GM23338 (cell line): ENCODE measurements at regions not wholly inside any gene's neighbourhood (a gene's known extent, or its start where the extent isn't known, plus 50 kb on each side); places are given as distances from the start of the nearest gene placed in this dataset.

ENCODE experiments used
- ATAC-seq: fragments of 200-7000 bp; cut with Tn5 transposase; 3 replicates; pipeline ENCODE4 v1.9.1; 2020
- DNase-seq: peaks from one replicate; pipeline ENCODE4 v3.0.0-alpha.2; 2015; ENCODE audit warnings: low spot score
- H2AFZ ChIP-seq: fragments of 200-600 bp; sonication (generic); 2 replicates; pipeline ENCODE4 v1.8.0; 2016; ENCODE audit warnings: antibody characterized with exemption, mild to moderate bottlenecking, moderate library complexity
- H3F3A ChIP-seq: fragments of 200-600 bp; sonication (generic); replicated peaks from 2 replicates; pipeline ENCODE4 v1.8.0; 2017; ENCODE audit warnings: antibody characterized with exemption, mixed run types, low read depth
- H3K27ac ChIP-seq: fragments of 200-600 bp; sonication (generic); 2 replicates; pipeline ENCODE4 v1.6.1; 2016; ENCODE audit warnings: low read depth
- H3K27me3 ChIP-seq: fragments of 200-600 bp; sonication (generic); 2 replicates; pipeline ENCODE4 v1.8.0; 2016; ENCODE audit warnings: mild to moderate bottlenecking, mixed run types, moderate library complexity; ENCODE audit not compliant: insufficient read depth
- H3K36me3 ChIP-seq: fragments of 200-600 bp; sonication (generic); 2 replicates; pipeline ENCODE4 v1.8.0; 2016; ENCODE audit warnings: mild to moderate bottlenecking; ENCODE audit not compliant: insufficient read depth
- H3K4me1 ChIP-seq: fragments of 200-600 bp; sonication (generic); 2 replicates; pipeline ENCODE4 v1.8.0; 2016; ENCODE audit warnings: mild to moderate bottlenecking, moderate library complexity; ENCODE audit not compliant: insufficient read depth
- H3K4me2 ChIP-seq: fragments of 200-600 bp; sonication (generic); 2 replicates; pipeline ENCODE4 v1.7.1; 2017; ENCODE audit warnings: mixed run types
- H3K4me3 ChIP-seq: fragments of 200-600 bp; sonication (generic); 2 replicates; pipeline ENCODE4 v1.6.1; 2016; ENCODE audit warnings: mixed run types
- H3K79me2 ChIP-seq: fragments of 200-600 bp; sonication (generic); replicated peaks from 2 replicates; pipeline ENCODE4 v1.8.0; 2017; ENCODE audit warnings: mild to moderate bottlenecking; ENCODE audit not compliant: insufficient read depth
- H3K9me2 ChIP-seq: fragments of 200-600 bp; sonication (generic); 2 replicates; pipeline ENCODE4 v1.8.0; 2017; ENCODE audit not compliant: insufficient read depth
- H4K20me1 ChIP-seq: fragments of 200-600 bp; sonication (generic); replicated peaks from 2 replicates; pipeline ENCODE4 v1.8.0; 2017; ENCODE audit warnings: mild to moderate bottlenecking; ENCODE audit not compliant: insufficient read depth
- H3K27ac Mint-ChIP-seq: 2 replicates; pipeline ENCODE4 v1.8.0; 2020; ENCODE audit warnings: inconsistent platforms, mild to moderate bottlenecking, moderate library complexity, mixed read lengths
- H3K27me3 Mint-ChIP-seq: 3 replicates; pipeline ENCODE4 v1.8.0; 2022; ENCODE audit warnings: low read depth, mild to moderate bottlenecking, moderate library complexity, mixed read lengths, inconsistent platforms; ENCODE audit not compliant: insufficient read depth, poor library complexity
- H3K36me3 Mint-ChIP-seq: 3 replicates; pipeline ENCODE4 v1.8.0; 2021; ENCODE audit warnings: low read depth, mild to moderate bottlenecking, inconsistent platforms, moderate library complexity, mixed read lengths
- H3K4me1 Mint-ChIP-seq: 3 replicates; pipeline ENCODE4 v1.8.0; 2020; ENCODE audit warnings: mild to moderate bottlenecking, inconsistent platforms, mixed read lengths
- H3K4me3 Mint-ChIP-seq: 3 replicates; pipeline ENCODE4 v1.8.0; 2021; ENCODE audit warnings: moderate library complexity, mild to moderate bottlenecking, inconsistent platforms, mixed read lengths
- H3K9me3 Mint-ChIP-seq: 3 replicates; pipeline ENCODE4 v1.8.0; 2020; ENCODE audit warnings: moderate library complexity, mild to moderate bottlenecking, inconsistent platforms, mixed read lengths
- CREB1 ChIP-seq: fragments of 250-450 bp; sonication (Bioruptor Pico); IDR thresholded peaks from 2 replicates; pipeline ENCODE4 v1.5.0; 2020; ENCODE audit warnings: low read depth, mild to moderate bottlenecking, moderate library complexity
- EZH2 ChIP-seq: fragments of 200-600 bp; sonication (generic); IDR thresholded peaks from one replicate; pipeline ENCODE4 v1.8.0; 2017; ENCODE audit warnings: antibody characterized with exemption, mild to moderate bottlenecking, low read depth; ENCODE audit not compliant: unreplicated experiment
- EZH2phosphoT487 ChIP-seq: fragments of 200-600 bp; sonication (generic); IDR thresholded peaks from one replicate; pipeline ENCODE4 v1.8.1; 2018; ENCODE audit warnings: antibody characterized with exemption; ENCODE audit not compliant: unreplicated experiment
- JUNB ChIP-seq: IDR thresholded peaks from one replicate; pipeline ENCODE4 v1.6.1; 2016; ENCODE audit warnings: antibody characterized with exemption; ENCODE audit not compliant: unreplicated experiment
- NANOG ChIP-seq: IDR thresholded peaks from 2 replicates; pipeline ENCODE4 v1.6.1; 2016; ENCODE audit warnings: antibody characterized with exemption, borderline replicate concordance
- POLR2AphosphoS5 ChIP-seq: IDR thresholded peaks from 2 replicates; pipeline ENCODE4 v1.6.1; 2016; ENCODE audit warnings: antibody characterized with exemption, low read depth
- STAT1 ChIP-seq: IDR thresholded peaks from one replicate; pipeline ENCODE4 v1.6.1; 2016; ENCODE audit warnings: antibody characterized with exemption; ENCODE audit not compliant: unreplicated experiment
- ZNF114 ChIP-seq: fragments of 250-450 bp; sonication (Bioruptor Pico); IDR thresholded peaks from 2 replicates; pipeline ENCODE4 v1.5.0; 2020; ENCODE audit warnings: mild to moderate bottlenecking, moderate library complexity
- ZNF331 ChIP-seq: fragments of 250-450 bp; sonication (Bioruptor Pico); IDR thresholded peaks from 2 replicates; pipeline ENCODE4 v1.5.0; 2020; ENCODE audit warnings: low read depth, mild to moderate bottlenecking, moderate library complexity
- TF ChIP-seq, protein P1 (sequence below): fragments of 250-450 bp; sonication (Bioruptor Pico); IDR thresholded peaks from 2 replicates; pipeline ENCODE4 v1.5.0; 2020; ENCODE audit warnings: mild to moderate bottlenecking, moderate library complexity
- TF ChIP-seq, protein P2 (sequence below), 2 experiments: fragments of 200-600 bp in 1 of 2; sonication (generic) in 1 of 2; conservative IDR thresholded peaks; 2 replicates each; pipeline versions ENCODE4 v1.5.1 to v1.6.1; 2016 to 2017; ENCODE audit warnings: antibody characterized with exemption in 2 of 2, low read depth in 2 of 2, mild to moderate bottlenecking in 2 of 2, moderate library complexity in 1 of 2
- TF ChIP-seq, protein P3 (sequence below): IDR thresholded peaks from one replicate; pipeline ENCODE4 v1.6.1; 2018; ENCODE audit warnings: antibody characterized with exemption; ENCODE audit not compliant: unreplicated experiment

DNA sequence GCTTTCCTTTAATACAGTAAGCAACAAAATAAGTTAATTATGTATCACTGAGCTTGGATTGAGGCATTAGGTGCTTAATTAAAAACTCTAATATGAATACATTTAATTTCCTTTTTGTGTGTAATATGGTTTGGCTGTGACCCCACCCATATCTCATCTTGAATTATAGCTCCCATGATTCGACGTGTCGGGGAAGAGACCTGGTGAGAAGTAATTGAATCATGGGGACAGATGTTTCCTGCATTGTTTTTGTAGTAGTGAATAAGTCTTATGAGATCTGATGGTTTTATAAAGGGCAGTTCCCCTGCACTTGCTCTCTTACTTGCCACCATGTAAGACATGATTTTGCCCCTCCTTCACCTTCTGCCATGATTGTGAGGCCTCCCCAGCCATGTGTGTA lies 325.4 kb upstream of the CDH7 start:
- Histone ChIP-seq H3K4me3 (no peak overlapping the region), H3K4me2 (no peak overlapping the region), H3K36me3 (no peaks in the 10 kb centered on the region), H3F3A (no peaks in the 10 kb centered on the region), H3K9me2 (no peaks in the 10 kb centered on the region), H3K79me2 (no peaks in the 10 kb centered on the region), H4K20me1 (no peaks in the 10 kb centered on the region), H3K27me3 (no peaks in the 10 kb centered on the region), H3K4me1 (no peaks in the 10 kb centered on the region), H3K27ac (no peak overlapping the region), H2AFZ (no peak overlapping the region)
- DNase-seq (no peak), ATAC-seq (no peak)
- Mint-ChIP-seq H3K9me3 (peaks cover 3% of the 10 kb centered on the region; the same call in 1 of the 3 replicates), H3K4me3 (no peak overlapping the region), H3K36me3 (no peaks in the 10 kb centered on the region; the same call in 2 of the 3 replicates), H3K27ac (no peak overlapping the region), H3K27me3 (no peaks in the 10 kb centered on the region), H3K4me1 (no peaks in the 10 kb centered on the region)
- TF ChIP-seq EZH2phosphoT487 (no peak), STAT1 (no peak), ZNF331 (CRISPR knock-in tag) (no peak), ZNF114 (CRISPR knock-in tag) (no peak), EZH2 (no peak), CREB1 (no peak), POLR2AphosphoS5 (no peak), NANOG (no peak), JUNB (no peak)
- TF ChIP-seq, protein P1, sequence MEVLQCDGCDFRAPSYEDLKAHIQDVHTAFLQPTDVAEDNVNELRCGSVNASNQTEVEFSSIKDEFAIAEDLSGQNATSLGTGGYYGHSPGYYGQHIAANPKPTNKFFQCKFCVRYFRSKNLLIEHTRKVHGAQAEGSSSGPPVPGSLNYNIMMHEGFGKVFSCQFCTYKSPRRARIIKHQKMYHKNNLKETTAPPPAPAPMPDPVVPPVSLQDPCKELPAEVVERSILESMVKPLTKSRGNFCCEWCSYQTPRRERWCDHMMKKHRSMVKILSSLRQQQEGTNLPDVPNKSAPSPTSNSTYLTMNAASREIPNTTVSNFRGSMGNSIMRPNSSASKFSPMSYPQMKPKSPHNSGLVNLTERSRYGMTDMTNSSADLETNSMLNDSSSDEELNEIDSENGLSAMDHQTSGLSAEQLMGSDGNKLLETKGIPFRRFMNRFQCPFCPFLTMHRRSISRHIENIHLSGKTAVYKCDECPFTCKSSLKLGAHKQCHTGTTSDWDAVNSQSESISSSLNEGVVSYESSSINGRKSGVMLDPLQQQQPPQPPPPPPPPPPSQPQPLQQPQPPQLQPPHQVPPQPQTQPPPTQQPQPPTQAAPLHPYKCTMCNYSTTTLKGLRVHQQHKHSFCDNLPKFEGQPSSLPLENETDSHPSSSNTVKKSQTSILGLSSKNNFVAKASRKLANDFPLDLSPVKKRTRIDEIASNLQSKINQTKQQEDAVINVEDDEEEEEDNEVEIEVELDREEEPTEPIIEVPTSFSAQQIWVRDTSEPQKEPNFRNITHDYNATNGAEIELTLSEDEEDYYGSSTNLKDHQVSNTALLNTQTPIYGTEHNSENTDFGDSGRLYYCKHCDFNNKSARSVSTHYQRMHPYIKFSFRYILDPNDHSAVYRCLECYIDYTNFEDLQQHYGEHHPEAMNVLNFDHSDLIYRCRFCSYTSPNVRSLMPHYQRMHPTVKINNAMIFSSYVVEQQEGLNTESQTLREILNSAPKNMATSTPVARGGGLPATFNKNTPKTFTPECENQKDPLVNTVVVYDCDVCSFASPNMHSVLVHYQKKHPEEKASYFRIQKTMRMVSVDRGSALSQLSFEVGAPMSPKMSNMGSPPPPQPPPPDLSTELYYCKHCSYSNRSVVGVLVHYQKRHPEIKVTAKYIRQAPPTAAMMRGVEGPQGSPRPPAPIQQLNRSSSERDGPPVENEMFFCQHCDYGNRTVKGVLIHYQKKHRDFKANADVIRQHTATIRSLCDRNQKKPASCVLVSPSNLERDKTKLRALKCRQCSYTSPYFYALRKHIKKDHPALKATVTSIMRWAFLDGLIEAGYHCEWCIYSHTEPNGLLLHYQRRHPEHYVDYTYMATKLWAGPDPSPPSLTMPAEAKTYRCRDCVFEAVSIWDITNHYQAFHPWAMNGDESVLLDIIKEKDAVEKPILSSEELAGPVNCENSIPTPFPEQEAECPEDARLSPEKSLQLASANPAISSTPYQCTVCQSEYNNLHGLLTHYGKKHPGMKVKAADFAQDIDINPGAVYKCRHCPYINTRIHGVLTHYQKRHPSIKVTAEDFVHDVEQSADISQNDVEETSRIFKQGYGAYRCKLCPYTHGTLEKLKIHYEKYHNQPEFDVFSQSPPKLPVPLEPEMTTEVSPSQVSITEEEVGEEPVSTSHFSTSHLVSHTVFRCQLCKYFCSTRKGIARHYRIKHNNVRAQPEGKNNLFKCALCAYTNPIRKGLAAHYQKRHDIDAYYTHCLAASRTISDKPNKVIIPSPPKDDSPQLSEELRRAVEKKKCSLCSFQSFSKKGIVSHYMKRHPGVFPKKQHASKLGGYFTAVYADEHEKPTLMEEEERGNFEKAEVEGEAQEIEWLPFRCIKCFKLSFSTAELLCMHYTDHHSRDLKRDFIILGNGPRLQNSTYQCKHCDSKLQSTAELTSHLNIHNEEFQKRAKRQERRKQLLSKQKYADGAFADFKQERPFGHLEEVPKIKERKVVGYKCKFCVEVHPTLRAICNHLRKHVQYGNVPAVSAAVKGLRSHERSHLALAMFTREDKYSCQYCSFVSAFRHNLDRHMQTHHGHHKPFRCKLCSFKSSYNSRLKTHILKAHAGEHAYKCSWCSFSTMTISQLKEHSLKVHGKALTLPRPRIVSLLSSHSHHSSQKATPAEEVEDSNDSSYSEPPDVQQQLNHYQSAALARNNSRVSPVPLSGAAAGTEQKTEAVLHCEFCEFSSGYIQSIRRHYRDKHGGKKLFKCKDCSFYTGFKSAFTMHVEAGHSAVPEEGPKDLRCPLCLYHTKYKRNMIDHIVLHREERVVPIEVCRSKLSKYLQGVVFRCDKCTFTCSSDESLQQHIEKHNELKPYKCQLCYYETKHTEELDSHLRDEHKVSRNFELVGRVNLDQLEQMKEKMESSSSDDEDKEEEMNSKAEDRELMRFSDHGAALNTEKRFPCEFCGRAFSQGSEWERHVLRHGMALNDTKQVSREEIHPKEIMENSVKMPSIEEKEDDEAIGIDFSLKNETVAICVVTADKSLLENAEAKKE = no peak
- TF ChIP-seq, protein P2, sequence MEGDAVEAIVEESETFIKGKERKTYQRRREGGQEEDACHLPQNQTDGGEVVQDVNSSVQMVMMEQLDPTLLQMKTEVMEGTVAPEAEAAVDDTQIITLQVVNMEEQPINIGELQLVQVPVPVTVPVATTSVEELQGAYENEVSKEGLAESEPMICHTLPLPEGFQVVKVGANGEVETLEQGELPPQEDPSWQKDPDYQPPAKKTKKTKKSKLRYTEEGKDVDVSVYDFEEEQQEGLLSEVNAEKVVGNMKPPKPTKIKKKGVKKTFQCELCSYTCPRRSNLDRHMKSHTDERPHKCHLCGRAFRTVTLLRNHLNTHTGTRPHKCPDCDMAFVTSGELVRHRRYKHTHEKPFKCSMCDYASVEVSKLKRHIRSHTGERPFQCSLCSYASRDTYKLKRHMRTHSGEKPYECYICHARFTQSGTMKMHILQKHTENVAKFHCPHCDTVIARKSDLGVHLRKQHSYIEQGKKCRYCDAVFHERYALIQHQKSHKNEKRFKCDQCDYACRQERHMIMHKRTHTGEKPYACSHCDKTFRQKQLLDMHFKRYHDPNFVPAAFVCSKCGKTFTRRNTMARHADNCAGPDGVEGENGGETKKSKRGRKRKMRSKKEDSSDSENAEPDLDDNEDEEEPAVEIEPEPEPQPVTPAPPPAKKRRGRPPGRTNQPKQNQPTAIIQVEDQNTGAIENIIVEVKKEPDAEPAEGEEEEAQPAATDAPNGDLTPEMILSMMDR (conservative IDR thresholded peaks at IDR 0.05; ENCODE audit: low read depth in 2 of 2) = no peak
- TF ChIP-seq, protein P3, sequence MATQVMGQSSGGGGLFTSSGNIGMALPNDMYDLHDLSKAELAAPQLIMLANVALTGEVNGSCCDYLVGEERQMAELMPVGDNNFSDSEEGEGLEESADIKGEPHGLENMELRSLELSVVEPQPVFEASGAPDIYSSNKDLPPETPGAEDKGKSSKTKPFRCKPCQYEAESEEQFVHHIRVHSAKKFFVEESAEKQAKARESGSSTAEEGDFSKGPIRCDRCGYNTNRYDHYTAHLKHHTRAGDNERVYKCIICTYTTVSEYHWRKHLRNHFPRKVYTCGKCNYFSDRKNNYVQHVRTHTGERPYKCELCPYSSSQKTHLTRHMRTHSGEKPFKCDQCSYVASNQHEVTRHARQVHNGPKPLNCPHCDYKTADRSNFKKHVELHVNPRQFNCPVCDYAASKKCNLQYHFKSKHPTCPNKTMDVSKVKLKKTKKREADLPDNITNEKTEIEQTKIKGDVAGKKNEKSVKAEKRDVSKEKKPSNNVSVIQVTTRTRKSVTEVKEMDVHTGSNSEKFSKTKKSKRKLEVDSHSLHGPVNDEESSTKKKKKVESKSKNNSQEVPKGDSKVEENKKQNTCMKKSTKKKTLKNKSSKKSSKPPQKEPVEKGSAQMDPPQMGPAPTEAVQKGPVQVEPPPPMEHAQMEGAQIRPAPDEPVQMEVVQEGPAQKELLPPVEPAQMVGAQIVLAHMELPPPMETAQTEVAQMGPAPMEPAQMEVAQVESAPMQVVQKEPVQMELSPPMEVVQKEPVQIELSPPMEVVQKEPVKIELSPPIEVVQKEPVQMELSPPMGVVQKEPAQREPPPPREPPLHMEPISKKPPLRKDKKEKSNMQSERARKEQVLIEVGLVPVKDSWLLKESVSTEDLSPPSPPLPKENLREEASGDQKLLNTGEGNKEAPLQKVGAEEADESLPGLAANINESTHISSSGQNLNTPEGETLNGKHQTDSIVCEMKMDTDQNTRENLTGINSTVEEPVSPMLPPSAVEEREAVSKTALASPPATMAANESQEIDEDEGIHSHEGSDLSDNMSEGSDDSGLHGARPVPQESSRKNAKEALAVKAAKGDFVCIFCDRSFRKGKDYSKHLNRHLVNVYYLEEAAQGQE = no peak
